ENCODE measurements at regions not wholly inside any gene's neighbourhood (a gene's known extent, or its start where the extent isn't known, plus 50 kb on each side); places are given as distances from the start of the nearest gene placed in this dataset.

DNA sequence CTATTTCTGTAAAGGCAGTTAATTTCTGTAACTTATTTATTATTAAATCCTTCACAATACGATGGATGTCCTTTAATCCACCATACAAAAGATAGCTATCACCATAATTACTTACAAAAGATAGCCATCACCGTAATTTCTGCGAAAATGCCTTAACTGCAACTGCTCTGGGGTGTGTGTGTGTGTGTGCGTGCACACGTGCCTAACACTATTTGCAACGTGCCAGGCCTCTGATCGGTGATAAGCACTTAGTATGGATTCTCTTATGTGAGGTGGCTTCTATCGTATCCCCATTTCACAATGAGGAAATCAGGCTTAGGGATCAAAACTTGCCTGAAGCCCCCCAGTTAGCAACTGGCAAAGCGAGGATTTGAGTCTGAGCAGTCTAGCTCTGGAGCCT, 67.1 kb upstream of the RBM24 start:
- TF ChIP-seq POLR2A (IDR thresholded peaks at IDR 0.05), result no peak
- TF ChIP-seq, protein P1, sequence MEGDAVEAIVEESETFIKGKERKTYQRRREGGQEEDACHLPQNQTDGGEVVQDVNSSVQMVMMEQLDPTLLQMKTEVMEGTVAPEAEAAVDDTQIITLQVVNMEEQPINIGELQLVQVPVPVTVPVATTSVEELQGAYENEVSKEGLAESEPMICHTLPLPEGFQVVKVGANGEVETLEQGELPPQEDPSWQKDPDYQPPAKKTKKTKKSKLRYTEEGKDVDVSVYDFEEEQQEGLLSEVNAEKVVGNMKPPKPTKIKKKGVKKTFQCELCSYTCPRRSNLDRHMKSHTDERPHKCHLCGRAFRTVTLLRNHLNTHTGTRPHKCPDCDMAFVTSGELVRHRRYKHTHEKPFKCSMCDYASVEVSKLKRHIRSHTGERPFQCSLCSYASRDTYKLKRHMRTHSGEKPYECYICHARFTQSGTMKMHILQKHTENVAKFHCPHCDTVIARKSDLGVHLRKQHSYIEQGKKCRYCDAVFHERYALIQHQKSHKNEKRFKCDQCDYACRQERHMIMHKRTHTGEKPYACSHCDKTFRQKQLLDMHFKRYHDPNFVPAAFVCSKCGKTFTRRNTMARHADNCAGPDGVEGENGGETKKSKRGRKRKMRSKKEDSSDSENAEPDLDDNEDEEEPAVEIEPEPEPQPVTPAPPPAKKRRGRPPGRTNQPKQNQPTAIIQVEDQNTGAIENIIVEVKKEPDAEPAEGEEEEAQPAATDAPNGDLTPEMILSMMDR (IDR thresholded peaks at IDR 0.05), result no peak
